ENCODE measurements at regions not wholly inside any gene's neighbourhood (a gene's known extent, or its start where the extent isn't known, plus 50 kb on each side); places are given as distances from the start of the nearest gene placed in this dataset.

DNA sequence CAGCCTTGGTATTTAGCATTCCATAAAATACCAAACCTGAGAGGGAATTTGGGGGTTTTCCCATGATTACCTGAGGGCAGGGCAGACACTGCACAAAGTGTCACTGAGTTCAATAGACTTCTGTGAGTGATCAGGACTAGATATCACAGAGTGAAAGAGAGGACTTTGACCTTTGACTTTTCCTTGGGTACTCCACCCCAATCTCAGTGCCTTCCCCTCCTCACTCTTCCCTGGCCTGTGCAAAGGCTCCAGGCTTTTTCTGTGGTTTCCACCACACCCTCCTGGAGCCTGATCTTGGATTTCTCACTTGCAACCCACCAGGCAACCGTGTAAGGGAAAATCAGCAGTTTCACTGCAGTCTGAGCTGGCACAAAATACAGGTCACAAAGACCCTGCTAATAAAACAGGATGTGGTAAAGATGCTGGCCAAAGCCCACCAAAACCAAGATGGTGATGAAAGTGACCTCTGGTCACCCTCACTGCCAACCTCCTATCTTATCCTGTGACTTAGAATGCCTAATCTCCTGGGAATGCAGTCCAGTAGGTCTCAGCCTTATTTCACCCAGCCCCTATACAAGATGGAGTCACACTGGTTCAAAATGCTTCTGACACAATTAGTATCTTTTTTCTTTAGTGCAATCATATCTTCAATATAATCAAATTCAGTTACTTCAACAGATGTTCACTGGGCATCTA is 64.0 kb downstream of the BOD1L2 start:
- no peak overlapping the region for H2BK120ac ChIP-seq (ENCODE audit: low read depth, low read length)
- POLR2A ChIA-PET (ENCODE audit: unreplicated experiment), result no interaction called here
- H4K20me1 ChIP-seq (ENCODE audit: insufficient read depth, low read length), result no peaks in the 10 kb centered on the region
- no peak overlapping the region for H2BK5ac ChIP-seq (ENCODE audit: low read depth, low read length, poor library complexity, severe bottlenecking)
- no peak overlapping the region for H2AK9ac ChIP-seq (replicated peaks; ENCODE audit: low read depth, low read length, poor library complexity)
- H4K5ac ChIP-seq (ENCODE audit: low read depth, low read length), result no peak overlapping the region
- H2AK5ac ChIP-seq (ENCODE audit: low read depth, low read length), result no peak overlapping the region
- TF ChIP-seq, protein P1, sequence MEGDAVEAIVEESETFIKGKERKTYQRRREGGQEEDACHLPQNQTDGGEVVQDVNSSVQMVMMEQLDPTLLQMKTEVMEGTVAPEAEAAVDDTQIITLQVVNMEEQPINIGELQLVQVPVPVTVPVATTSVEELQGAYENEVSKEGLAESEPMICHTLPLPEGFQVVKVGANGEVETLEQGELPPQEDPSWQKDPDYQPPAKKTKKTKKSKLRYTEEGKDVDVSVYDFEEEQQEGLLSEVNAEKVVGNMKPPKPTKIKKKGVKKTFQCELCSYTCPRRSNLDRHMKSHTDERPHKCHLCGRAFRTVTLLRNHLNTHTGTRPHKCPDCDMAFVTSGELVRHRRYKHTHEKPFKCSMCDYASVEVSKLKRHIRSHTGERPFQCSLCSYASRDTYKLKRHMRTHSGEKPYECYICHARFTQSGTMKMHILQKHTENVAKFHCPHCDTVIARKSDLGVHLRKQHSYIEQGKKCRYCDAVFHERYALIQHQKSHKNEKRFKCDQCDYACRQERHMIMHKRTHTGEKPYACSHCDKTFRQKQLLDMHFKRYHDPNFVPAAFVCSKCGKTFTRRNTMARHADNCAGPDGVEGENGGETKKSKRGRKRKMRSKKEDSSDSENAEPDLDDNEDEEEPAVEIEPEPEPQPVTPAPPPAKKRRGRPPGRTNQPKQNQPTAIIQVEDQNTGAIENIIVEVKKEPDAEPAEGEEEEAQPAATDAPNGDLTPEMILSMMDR (conservative IDR thresholded peaks at IDR 0.05; ENCODE audit: low read depth, low read length), result no peak
- no peak for TF ChIP-seq NFE2L2 (IDR thresholded peaks at IDR 0.05; ENCODE audit: low read depth, low read length)
- TF ChIP-seq CHD1 (IDR thresholded peaks at IDR 0.05; ENCODE audit: low read depth, low read length), result no peak
- TF ChIP-seq, protein P2, sequence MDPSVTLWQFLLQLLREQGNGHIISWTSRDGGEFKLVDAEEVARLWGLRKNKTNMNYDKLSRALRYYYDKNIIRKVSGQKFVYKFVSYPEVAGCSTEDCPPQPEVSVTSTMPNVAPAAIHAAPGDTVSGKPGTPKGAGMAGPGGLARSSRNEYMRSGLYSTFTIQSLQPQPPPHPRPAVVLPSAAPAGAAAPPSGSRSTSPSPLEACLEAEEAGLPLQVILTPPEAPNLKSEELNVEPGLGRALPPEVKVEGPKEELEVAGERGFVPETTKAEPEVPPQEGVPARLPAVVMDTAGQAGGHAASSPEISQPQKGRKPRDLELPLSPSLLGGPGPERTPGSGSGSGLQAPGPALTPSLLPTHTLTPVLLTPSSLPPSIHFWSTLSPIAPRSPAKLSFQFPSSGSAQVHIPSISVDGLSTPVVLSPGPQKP (IDR thresholded peaks at IDR 0.05; ENCODE audit: borderline replicate concordance, low read depth, low read length), result no peak
- TF ChIP-seq, protein P3, sequence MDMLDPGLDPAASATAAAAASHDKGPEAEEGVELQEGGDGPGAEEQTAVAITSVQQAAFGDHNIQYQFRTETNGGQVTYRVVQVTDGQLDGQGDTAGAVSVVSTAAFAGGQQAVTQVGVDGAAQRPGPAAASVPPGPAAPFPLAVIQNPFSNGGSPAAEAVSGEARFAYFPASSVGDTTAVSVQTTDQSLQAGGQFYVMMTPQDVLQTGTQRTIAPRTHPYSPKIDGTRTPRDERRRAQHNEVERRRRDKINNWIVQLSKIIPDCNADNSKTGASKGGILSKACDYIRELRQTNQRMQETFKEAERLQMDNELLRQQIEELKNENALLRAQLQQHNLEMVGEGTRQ (IDR thresholded peaks at IDR 0.05; ENCODE audit: low read depth, low read length), result no peak
- no peak for TF ChIP-seq MAFK (IDR thresholded peaks at IDR 0.05; ENCODE audit: low read depth, low read length)
- TF ChIP-seq RAD21 (IDR thresholded peaks at IDR 0.05; ENCODE audit: low read length), result no peak
- no peak for TF ChIP-seq SMC3 (IDR thresholded peaks at IDR 0.05; ENCODE audit: low read depth, low read length)
- TF ChIP-seq BHLHE40 (IDR thresholded peaks at IDR 0.05; ENCODE audit: low read depth, low read length), result no peak
- no peak for TF ChIP-seq CEBPB (IDR thresholded peaks at IDR 0.05; ENCODE audit: low read depth, low read length)
- no peak for TF ChIP-seq FOS (IDR thresholded peaks at IDR 0.05; ENCODE audit: low read depth, low read length)
- TF ChIP-seq MAZ (IDR thresholded peaks at IDR 0.05; ENCODE audit: borderline replicate concordance, low read depth, low read length), result no peak
- TF ChIP-seq POLR2A (IDR thresholded peaks at IDR 0.05; ENCODE audit: low read depth, low read length), result no peak
- no peak for TF ChIP-seq RCOR1 (IDR thresholded peaks at IDR 0.05; ENCODE audit: insufficient replicate concordance, low read length)
- no peak for TF ChIP-seq RFX5 (IDR thresholded peaks at IDR 0.05; ENCODE audit: low read depth, low read length)
- TF ChIP-seq MXI1 (IDR thresholded peaks at IDR 0.05; ENCODE audit: borderline replicate concordance, low read depth, low read length), result no peak
- H3K36me3 ChIP-seq (ENCODE audit: control insufficient read depth, insufficient read depth, low read length), result no peaks in the 10 kb centered on the region
- H3K9me3 ChIP-seq (ENCODE audit: control insufficient read depth, insufficient read depth, low read length), result no peaks in the 10 kb centered on the region
- no peak overlapping the region for H3K14ac ChIP-seq (replicated peaks; ENCODE audit: low read depth, low read length)
- no peak for ATAC-seq (ENCODE audit: low read depth)
- no peaks in the 10 kb centered on the region for H3K4me1 ChIP-seq (ENCODE audit: control insufficient read depth, insufficient read depth, low read length)
- H3K9ac ChIP-seq (ENCODE audit: low read depth, low read length), result no peak overlapping the region
- H2BK20ac ChIP-seq (ENCODE audit: low read depth, low read length), result no peak overlapping the region; the same call in 1 of the 2 replicates
- no peaks in the 10 kb centered on the region for H3K79me1 ChIP-seq (ENCODE audit: low read depth in 1 of 2, low read length in 2 of 2)
- H2BK15ac ChIP-seq (ENCODE audit: low read depth, low read length), result no peak overlapping the region
- H3K27me3 ChIP-seq (ENCODE audit: control insufficient read depth, insufficient read depth, low read length), result peaks cover 5% of the 10 kb centered on the region
- dilution Hi-C loops (cut with HindIII; ENCODE audit: low sequenced_read_pairs, unreplicated experiment) (no loop called here), intact Hi-C loops (cut with micrococcal nuclease) (loop anchor here (10.0 kb wide), 2 partner anchors 346 to 466 kb away; no protein-coding TSS in a partner anchor), in situ Hi-C loops (cut with MboI; ENCODE audit: low sequenced_read_pairs) (no loop called here)
- no peak overlapping the region for H4K8ac ChIP-seq (ENCODE audit: low read depth in 2 of 2, low read length in 2 of 2)
- no peak overlapping the region for H3K27ac ChIP-seq (ENCODE audit: insufficient read depth, low read length)
- DNase-seq, result no peak
- H3K23ac ChIP-seq (ENCODE audit: low read depth, low read length), result no peak overlapping the region
- H4K91ac ChIP-seq (ENCODE audit: insufficient read depth, low read depth, low read length), result no peak overlapping the region
- no peak overlapping the region for H3K4me3 ChIP-seq (ENCODE audit: insufficient read depth, low read depth, low read length)
- no CpG with 5 or more reads among the region's 1 CpG for WGBS, 2 experiments (ENCODE audit: extremely low coverage in 2 of 2, insufficient read length in 1 of 2)
- no peaks in the 10 kb centered on the region for H3K9me1 ChIP-seq (ENCODE audit: insufficient read depth, low read length)
- H3K18ac ChIP-seq (ENCODE audit: low read depth, low read length), result no peak overlapping the region
- H3K4ac ChIP-seq (ENCODE audit: low read depth, low read length), result no peak overlapping the region
- CTCF ChIA-PET, result no interaction called here
- no peak overlapping the region for H3K4me2 ChIP-seq (ENCODE audit: low read depth, low read length)
- no peak overlapping the region for H3K56ac ChIP-seq (ENCODE audit: extremely low read depth, insufficient read depth, low read length)
- H2AFZ ChIP-seq (replicated peaks; ENCODE audit: low read length, poor library complexity), result peak overlapping the region; percentile 82
- BruUV-seq (replicated peaks), result no TSS peak

All from IMR-90 (cell line).